ENCODE measurements at regions not wholly inside any gene's neighbourhood (a gene's known extent, or its start where the extent isn't known, plus 50 kb on each side); places are given as distances from the start of the nearest gene placed in this dataset.

DNA sequence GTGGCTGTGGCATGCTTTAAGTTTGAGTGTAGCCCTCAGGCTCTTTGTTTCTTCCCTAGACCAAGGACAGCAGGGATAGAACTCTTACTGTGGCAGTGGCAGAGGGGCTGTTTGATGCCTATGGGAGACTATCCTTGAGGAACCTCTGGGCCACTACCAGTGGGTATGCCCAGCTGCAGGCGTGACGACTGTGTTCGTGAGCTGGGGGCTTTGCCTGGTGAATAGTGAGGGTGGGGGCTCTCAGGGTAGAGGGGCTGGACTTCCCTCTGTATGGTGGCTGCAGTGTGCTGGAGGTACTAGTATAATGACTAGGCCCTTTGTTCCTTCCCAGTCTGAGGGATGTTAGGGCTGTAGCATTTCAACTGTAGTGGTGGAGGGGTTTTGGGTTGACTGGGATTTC, 1242.0 kb downstream of the KHDRBS2 start:
- no peak for TF ChIP-seq JUND (IDR thresholded peaks at IDR 0.05; ENCODE audit: low read depth)
- DNase-seq (ENCODE audit: low read depth in 1 of 2, low spot score in 1 of 2) = no peak
- in situ Hi-C loops (cut with HindIII; ENCODE audit: low pct_unique_long_range_greater_than_20kb, low sequenced_read_pairs) = no loop called here

Data from T47D (cell line).